HG03342 (cell line): ENCODE measurements at regions not wholly inside any gene's neighbourhood (a gene's known extent, or its start where the extent isn't known, plus 50 kb on each side); places are given as distances from the start of the nearest gene placed in this dataset.

Experiments used
- ATAC-seq: cut with Tn5 transposase; IDR thresholded peaks from one replicate; pipeline ENCODE4 v1.9.1; 2021; ENCODE audit warnings: mild to moderate bottlenecking, moderate library complexity; ENCODE audit not compliant: unreplicated experiment

DNA sequence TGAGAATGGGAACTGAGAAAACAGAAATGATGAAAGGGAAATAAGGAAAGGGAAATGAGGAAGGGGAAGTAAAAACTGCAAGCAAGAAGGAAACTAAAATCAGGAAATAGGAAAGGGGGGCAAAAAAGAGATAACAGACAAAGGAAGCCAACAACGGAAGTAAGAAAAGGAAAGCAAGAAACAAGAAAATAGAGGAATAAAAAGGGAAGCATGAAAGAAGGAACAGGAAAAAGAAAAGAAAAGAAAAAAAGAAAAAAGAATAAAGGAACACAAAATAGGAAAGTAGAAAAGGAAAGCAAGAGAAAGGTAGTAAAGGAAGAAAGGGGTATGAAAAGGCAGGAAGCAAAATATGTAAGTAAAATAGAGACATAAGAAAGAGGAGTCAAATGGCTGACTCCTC, 241.2 kb upstream of the NCKAP5 start:
- ATAC-seq: no peak

DNA sequence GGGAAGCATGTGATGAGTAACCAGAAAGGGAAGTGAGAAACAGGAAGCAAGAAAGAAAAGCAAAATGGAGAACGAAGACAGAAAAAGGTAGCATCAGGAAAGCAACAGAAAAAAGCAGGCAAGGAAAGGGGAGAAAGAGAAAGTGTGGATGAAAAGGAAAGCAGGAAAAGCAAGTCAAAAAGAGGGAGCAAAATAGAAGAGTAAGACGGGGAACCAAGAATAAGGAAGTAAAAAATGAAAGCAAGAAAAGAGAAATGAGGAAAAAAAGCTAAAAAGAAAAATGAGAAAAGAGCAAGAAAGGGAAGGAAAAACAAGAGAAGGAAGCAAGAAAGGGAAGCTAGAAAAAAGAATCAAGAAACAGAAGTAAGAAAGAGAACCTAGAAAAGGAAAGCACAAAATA, 242.3 kb upstream of the NCKAP5 start:
- ATAC-seq: no peak

DNA sequence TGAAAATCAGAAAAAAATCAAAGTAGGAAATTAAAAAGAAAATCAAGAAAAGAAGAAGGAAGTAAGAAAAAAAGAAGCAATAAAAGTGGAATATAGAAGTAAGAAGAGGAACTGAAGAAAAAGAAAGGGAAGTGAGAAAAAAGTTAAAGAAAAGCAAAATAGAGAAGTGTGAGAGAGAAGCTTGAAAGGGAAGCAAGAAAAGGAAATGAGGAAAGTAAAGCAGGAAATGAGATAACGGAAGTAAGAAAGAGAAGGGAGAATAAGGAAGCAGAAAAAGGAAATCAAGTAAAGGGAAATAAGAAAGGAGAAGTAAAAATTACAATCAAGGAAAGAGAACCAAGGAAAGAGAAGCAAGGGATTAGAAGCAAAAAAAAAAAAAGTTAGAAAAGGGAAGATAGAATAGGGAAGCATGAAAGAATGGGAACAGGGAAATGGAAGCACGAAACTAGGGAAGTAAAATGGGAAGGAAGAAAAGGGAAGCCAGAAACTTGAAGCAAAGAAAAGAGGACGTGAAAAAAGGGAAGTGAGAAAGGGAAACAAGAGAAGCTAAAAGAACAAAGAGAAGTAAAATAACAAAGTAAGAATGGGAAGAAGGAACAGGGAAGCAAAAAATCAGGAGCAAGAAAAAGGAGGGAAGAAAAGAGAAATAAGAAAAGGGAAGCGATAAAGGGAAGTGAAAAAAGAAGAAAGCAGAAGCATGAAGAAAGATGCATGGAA, 243.3 kb upstream of the NCKAP5 start:
- ATAC-seq: no peak

DNA sequence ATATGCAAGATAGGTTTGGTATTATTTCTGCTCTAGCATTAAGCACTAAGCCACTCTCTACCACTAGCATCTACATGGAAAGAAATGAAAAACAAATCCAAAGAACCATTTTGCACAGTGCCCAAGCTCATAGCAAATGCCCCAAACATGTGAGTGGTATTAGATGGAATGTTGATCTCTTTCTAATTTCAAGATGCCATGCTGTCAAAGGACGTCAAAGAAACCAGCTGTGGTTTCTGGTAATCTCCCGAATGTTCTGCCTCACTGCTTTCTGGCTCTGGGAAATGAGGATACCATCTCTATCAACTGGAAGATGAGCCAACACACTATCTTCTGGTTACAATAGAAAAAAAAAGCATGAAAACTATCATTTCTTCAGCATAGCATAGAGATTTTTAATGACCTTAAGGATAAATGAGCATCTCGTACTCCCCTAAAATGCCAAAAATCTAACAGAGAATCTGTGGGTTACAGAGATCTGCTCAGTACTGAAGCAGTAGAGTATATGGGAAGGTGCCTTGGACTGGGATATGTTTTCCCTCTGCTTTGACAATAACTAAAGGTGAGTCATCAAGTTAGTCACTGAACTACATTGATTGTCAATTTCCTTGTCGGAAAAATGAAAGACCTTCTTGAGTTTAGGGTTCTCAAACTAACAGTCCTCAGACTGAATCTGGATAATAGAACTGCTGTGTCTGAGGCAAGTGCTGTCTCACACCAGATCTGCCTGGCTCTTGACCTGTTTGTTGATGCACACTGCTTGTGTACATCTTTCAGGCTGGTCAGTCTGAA, 244.8 kb upstream of the NCKAP5 start:
- ATAC-seq: no peak

DNA sequence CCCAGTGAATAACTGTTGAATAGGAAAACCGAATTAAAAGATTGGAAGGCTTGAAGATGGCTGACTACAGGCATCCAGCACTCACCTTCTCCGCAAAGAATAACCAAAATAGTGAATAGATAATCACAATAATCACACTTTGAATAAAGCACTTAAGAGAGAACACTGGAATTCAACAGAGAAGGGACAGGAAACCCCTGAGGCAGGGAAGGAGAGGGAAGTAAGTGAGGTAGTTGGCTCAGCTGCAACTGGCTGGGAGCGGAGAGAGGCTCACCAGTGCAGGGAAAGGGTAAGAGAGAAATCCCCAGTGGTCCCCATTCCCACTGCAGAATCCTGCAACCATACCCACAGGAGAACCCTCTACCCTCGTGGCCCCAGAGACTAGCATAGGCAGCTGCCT, 246.6 kb upstream of the NCKAP5 start:
- no peak for ATAC-seq

DNA sequence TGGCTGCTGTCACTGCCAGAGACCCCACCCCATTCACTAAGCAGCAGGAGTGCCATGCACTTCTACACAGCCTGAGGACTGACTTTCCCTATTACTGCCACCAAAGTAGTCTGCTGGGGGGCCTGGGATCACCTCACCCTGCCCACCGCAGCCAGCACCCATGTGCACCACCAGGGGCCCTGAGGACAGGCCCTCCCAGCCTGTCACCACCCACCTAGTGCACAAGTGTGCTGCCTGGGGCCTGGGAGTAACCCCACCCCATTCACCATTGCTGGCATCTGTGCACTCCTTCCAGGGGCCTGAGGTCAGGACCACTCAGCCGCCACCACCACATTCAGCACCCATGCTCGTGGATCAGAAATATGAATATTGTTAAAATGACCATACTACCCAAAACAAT, 247.8 kb upstream of the NCKAP5 start:
- ATAC-seq: no peak

DNA sequence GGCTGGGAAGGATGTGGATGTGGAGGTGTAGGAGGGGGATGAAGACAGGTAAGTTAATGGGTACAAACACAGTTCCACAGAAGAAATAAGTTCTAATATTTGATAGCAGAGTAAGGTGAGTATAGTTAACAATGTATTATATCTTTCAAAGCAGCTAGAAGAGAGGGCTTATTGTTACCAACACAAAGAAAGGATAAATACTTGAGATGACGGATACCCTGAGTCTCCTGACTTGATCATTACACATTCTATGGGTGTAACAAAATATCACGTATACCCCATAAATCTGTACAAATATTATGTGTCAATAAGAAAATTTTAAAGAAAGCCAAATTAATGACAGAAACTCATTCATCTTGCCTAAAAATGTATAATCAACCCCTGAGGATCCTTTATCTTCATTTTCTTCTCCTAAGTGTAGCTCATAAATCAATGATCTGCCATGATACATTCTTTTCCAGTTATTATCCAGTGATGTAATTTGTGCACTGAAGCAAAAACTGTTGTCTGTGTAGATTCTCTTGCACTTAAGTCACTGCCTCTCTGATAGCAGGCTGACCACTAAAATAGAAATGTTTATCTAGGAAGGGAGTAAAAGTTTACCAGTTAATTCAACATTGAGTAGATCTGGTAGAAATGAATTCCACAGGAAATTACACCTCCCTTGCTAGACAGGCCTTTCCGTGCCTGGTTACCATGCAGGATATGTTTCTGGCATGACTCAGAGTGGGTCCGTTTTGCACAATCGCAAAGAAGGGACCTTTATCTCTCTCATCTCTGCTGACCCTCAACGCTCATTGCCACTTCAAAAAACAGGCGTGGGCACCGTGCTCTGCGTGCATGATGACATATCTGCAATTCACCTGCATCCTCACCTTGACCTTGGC, 249.7 kb upstream of the NCKAP5 start:
- ATAC-seq: no peak

DNA sequence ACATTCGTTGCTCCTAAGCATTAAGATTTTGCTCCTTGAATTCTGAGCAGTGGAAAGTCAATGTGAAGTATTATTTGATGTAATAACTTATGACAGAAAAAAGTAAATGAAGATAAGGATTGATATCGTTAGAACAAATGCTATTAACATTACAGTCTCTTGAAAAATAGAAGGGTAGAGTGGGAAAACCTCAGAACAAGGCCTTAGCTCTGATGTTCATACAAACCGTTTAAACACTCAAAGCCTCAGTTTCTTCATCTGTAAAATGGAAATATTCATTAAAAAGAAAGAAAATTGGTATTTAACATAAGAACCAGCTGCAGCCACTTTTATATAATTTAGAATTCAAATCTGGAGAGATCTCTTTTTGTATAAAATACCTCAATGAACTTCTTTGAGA, 250.4 kb upstream of the NCKAP5 start:
- ATAC-seq: no peak

DNA sequence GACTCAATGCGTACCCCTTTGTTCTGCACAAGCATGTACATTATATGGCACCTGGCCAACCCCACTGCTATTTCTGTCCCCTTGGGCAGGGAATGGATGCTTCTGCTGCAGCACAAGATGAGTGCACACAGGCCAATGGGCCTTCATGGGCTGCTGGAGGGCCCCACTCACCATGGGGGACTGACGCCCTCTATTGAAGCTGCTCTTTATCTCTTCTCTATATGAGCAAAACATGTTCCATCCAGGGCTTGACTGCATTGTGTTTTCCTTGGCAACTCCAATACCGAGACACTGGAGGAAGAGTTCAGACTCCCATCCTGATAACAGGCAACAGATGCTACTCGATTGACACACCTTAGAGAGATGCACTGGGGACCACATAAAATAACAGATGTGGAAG, 251.6 kb upstream of the NCKAP5 start:
- no peak for ATAC-seq

DNA sequence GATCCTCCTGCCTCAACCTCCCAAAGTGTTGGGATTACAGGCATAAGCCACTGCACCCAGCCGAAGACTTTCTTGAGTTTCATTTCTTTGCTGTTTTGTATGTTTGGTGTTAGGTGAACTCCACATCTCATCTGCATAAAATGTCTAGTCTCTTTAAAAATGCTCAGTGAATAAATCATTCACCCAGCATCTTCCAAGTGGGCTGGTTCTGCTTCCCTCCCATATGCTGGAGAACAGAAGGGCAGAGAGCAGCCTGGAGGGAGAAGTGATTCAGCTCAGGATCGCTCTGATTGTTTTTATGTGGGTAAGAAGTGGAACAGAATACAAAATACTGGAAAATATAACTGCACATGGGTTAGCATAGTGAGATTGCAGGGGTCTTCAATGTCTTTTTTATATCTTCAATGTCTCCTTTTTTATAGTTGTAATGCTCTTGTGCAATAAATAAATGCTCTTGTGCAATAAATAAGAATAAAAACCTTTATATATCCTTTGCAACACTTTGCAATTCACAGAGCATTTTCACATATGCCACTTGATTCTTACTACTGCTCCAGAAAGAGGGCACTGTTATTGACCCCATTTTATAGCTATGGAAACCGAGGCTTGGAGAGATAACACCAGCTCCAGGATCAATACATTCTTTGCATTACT, 253.0 kb upstream of the NCKAP5 start:
- ATAC-seq: no peak

DNA sequence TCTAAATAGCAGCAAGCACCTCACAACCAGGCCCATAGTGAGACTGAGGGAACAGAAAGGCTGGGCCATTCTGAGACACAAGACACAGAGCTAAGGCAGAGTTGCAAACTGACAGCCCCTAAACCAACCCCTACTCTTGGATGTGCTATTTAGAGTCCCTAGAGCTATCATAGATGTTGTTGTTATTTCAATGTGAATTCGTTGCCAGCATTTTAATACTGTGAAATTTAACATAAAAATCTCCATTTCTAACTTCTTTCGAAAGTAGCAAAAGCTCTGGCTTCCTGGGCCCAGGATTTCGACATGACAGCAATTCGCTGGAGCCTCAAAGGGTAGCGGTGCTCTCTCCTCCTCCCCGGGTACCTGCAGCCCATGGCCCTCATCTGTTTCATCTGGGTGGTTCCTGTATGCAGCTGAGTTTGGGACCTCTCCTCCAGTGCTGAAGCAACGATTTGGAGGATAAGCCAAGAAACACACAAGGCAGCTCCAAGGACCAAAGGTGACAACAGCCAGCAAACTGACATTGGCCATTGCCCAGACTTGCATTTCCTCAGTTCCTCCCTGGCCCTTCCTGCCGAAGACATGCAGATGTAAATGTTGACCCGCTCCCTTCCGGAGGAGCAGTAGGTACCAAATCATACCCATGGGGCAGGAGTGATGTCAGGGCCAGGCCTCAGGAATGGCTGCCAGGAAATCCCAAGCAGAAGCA, 254.4 kb upstream of the NCKAP5 start:
- ATAC-seq: no peak

DNA sequence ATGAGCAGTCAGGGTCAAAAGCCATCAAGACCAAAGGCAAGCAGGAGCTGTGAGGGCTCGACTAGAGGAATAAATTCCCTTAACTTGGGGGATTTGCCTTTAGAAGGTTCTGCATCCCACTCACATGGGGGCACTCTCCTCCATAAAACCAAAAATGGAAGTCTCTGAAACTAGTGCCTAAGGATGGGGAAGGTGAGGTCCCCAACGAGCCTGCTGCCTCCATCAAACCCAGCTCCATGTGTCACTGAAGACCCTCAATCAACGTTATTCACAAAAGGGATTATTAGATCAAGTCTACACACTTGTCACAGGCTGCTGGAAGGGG, 254.9 kb upstream of the NCKAP5 start:
- no peak for ATAC-seq

DNA sequence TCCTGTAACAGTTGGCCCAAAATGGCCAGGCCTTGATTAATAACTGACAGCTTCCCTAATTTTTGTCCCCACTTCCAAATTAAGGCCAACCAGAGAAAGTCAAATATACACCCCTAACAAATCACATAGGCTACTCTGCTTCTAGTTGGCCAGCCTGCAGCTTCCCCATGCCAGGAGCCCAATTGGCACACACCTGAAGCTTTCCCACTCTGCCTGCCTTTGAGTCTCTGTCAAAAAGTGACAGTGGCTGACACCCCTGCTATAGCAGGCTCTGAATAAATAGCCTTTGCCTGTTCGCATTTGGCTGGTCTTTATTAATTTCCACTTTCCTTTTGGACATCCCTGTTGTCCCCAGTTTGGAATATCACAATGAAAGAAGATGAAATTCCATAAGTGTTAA, 256.6 kb upstream of the NCKAP5 start:
- no peak for ATAC-seq

DNA sequence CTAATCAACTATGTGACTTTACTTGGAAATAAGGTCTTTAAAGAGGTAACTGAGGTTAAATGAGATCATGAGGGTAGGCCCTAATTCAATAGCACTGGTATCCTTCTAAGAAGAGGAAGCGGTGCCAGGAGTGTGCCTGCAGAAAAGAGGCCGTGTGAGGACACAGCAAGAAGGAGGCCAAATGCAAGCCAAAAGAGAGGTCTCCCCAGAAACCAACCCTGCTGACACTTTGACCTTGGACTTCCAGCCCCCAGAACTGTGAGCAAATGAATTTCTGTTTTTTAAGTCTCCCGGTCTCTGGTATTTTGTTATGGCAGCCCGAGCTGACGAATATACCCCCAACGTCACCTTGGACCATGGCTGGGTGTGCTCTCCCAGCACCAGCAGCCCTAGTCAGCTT, 257.5 kb upstream of the NCKAP5 start:
- no peak for ATAC-seq

DNA sequence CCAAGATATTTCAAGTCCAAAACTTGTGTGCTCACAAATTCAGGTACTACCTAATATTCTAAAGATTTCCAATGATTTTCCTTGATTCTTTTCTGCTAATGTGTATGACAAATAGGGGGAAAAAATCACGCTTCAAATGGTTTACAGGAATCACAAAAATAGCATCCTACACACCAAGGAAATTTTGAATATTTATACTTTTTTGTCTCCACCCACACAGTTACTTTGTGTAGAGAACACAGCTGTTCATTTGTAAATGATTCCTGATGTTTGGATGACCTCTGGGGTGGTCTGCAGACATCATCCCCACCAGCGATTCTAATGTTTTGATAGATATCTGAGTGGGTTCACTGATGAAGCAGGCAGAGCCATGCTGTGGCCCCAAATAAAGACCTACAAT, 260.6 kb upstream of the NCKAP5 start:
- no peak for ATAC-seq

DNA sequence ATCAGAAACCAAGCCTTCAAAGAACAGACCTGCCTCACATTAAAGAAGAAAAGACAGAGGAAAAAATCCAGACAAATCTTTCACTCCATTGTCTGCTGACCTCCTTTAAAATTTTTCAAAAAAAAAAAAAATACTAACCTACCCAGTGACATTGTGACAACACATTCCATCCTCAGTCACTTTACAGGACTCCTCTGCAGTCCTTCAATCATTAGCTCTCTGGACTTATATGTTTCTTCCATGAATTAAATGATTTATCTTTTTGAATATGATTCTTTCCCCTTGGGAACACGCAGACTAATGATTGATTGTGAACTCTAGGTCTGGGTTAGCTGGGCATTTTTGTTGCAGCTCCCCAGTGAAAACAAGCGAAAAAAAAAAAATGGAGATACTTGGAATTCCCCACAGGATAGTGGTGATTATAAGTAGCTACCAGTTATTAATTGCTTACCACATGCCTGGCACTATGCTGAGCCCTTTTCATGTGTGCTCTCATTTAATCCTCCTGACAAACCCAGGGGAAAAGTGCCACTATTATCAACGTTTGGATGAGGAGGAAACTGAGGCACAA, 261.3 kb upstream of the NCKAP5 start:
- no peak for ATAC-seq

DNA sequence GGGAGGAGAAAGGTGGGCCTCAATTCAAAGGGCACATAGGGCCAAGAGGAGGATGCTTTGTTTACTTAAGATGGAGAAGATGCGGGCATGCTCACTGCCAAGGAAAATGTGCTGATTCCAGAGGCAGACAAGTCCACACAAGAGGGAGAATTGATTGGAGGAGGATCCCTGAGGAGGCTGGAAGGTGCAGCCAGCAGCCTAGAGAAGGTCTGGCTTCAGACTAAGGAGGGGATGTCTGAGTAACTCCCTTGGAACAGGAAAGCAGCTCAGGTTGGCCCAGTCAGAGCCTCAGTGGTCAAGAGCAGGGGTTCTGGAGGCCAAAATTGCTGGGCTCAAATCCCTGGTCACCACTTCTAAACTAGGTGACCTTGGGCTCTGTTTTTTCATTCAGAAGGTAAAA, 265.5 kb upstream of the NCKAP5 start:
- no peak for ATAC-seq

DNA sequence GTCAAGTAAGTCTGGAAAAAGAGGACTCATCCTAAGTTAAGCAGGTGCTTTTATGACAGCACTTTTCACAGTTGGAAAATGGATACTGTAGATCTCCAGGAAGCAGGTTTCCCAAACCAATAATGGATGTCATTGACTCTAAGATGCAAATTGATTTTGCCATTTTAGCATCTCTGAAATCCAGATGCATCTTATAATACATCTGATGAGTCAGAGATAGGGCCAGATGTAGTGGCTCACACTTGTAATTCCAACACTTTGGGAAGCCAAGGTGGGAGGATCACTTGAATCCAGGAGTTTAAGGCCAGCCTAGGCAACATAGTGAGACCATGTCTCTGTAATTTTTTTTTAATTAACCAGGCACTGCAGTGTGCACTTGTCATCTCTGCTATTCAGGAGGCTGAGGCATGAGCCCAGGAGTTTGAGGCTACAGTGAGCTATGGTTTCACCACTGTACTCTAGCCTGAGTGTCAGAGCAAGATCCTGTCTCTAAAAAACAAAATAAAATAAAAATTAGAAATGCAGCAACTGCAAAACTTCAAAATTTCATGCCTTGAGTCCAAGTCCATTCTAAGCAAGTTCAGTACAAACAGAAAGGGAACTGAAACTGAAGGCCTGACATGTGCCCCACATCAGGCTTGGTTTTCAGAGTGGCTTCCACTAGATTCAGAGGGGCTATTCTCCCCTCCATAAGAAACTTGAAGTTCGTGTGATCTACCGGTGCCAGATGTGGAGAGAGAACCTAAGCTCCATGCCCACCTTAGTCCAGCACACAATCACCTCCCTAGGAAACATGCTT, 267.8 kb upstream of the NCKAP5 start:
- peak; percentile 54 for ATAC-seq

DNA sequence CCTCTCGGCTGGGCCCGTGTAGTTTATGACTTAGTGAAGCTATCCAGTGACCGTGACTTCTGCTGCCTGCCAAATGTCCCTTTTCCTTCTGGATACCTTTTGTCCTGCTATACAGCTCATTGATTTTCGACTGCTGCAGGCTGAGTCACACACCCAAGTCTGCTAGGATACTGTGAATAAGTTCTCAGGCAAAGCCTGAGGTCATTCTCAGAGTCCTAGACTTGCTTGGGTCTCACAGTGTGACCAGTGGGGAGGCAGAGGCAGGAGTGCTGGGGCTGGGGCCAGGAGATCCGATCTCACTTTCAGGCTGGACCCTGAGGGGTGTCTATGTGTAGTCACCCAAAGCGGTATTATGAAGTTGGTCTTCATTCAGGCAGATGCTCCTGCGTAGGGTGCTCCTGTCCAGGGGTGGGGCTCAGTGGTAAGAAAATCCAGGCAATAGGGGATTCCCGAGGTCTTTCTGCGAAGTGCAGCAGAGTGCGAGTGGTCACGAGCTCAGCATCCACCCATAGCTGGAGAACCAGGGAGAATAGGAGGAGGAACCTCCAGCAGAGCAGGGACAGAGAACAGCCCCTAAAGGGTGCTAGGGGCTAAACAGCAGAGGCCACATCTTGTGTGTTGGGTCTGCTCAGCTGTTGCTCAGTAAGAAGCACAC, 268.6 kb upstream of the NCKAP5 start:
- ATAC-seq: no peak
